HG02840 (cell line): ENCODE measurements at regions not wholly inside any gene's neighbourhood (a gene's known extent, or its start where the extent isn't known, plus 50 kb on each side); places are given as distances from the start of the nearest gene placed in this dataset.
"Not testable (repeated sequence)": the region's sequence is repeated elsewhere in the genome, so short reads cannot be mapped to it uniquely, and the experiment has no call there.

Experiments used
- ATAC-seq: cut with Tn5 transposase; IDR thresholded peaks from one replicate; pipeline ENCODE4 v1.9.1; 2021; ENCODE audit warnings: mild to moderate bottlenecking, moderate library complexity, moderate number of reproducible peaks; ENCODE audit not compliant: unreplicated experiment, low FRiP score

GRCh38 chr1:10866321-10867093, 70.1 kb upstream of the CASZ1 start:
- ATAC-seq = no peak

GRCh38 chr1:10867138-10867721, 70.8 kb upstream of the CASZ1 start:
- ATAC-seq = no peak

GRCh38 chr1:10867914-10868598, 71.6 kb upstream of the CASZ1 start:
- ATAC-seq = no peak

- no peak for ATAC-seq
These were observed 72.1 kb upstream of the CASZ1 start for GRCh38 chr1:10868599-10868965.

GRCh38 chr1:10869933-10870332, 73.5 kb upstream of the CASZ1 start:
- no peak for ATAC-seq

GRCh38 chr1:10870493-10871096, 74.1 kb upstream of the CASZ1 start:
- no peak for ATAC-seq

GRCh38 chr1:10873189-10873588, 76.7 kb upstream of the CASZ1 start:
- no peak for ATAC-seq

GRCh38 chr1:10874351-10874750, 77.9 kb upstream of the CASZ1 start:
- ATAC-seq = no peak

GRCh38 chr1:10877894-10878293, 81.4 kb upstream of the CASZ1 start:
- ATAC-seq = no peak

GRCh38 chr1:10878469-10878868, 82.0 kb upstream of the CASZ1 start:
- no peak for ATAC-seq

- no peak for ATAC-seq
These were observed 83.6 kb upstream of the CASZ1 start for GRCh38 chr1:10880063-10880462.

GRCh38 chr1:10881046-10881445, 84.6 kb upstream of the CASZ1 start:
- ATAC-seq = no peak

GRCh38 chr1:10882069-10882468, 85.6 kb upstream of the CASZ1 start:
- ATAC-seq = no peak

- ATAC-seq = not testable (repeated sequence)
These were observed 90.6 kb upstream of the CASZ1 start for GRCh38 chr1:10887032-10887431.

- ATAC-seq = no peak
These were observed 91.8 kb upstream of the CASZ1 start for GRCh38 chr1:10888291-10888690.

GRCh38 chr1:10888791-10889649, 92.6 kb upstream of the CASZ1 start:
- ATAC-seq = no peak

- ATAC-seq = no peak
These were observed 93.4 kb upstream of the CASZ1 start for GRCh38 chr1:10889650-10890353.

GRCh38 chr1:10890491-10891071, 94.1 kb upstream of the CASZ1 start:
- no peak for ATAC-seq

GRCh38 chr1:10891091-10891490, 94.6 kb upstream of the CASZ1 start:
- no peak for ATAC-seq
